ENCODE measurements at regions not wholly inside any gene's neighbourhood (a gene's known extent, or its start where the extent isn't known, plus 50 kb on each side); places are given as distances from the start of the nearest gene placed in this dataset.

GRCh38 chr3:36312351-36312750 lies 68.0 kb upstream of the STAC start:
- intact Hi-C loops (cut with micrococcal nuclease) (no loop called here), dilution Hi-C loops (cut with MboI; ENCODE audit: extremely low pct_ligation_motif_present, low sequenced_read_pairs) (no loop called here)
- TF ChIP-seq GATA2 (IDR thresholded peaks at IDR 0.05; ENCODE audit: insufficient read depth, insufficient read length, low read depth, low read length) (no peak), CTCF (IDR thresholded peaks at IDR 0.05; ENCODE audit: extremely low read depth in 1 of 2, insufficient read depth in 1 of 2, low read depth in 1 of 2, low read length in 2 of 2) (no peak), MAX (IDR thresholded peaks at IDR 0.05; ENCODE audit: insufficient read depth, insufficient read length) (no peak), EZH2 (IDR thresholded peaks at IDR 0.05; ENCODE audit: borderline replicate concordance, low read depth, low read length, severe bottlenecking) (no peak), JUN (IDR thresholded peaks at IDR 0.05; ENCODE audit: borderline replicate concordance, insufficient read depth, insufficient read length, low read depth) (no peak), FOS (IDR thresholded peaks at IDR 0.05; ENCODE audit: borderline replicate concordance, insufficient read depth, low read length) (no peak), MYC (IDR thresholded peaks at IDR 0.05; ENCODE audit: low read depth, low read length) (no peak), POLR2AphosphoS5 (IDR thresholded peaks at IDR 0.05; ENCODE audit: insufficient read depth, low read depth, low read length) (no peak), POLR2A (IDR thresholded peaks at IDR 0.05; ENCODE audit: low read depth, low read length) (no peak)
- Histone ChIP-seq H3K4me1 (ENCODE audit: control insufficient read depth, extremely low read depth, insufficient read depth, low read length) (no peaks in the 10 kb centered on the region), H3K9me1 (replicated peaks; ENCODE audit: control insufficient read depth, extremely low read depth, insufficient read depth, low read length) (no peaks in the 10 kb centered on the region), H2AFZ (ENCODE audit: low read depth, low read length) (no peak overlapping the region), H3K9me3 (replicated peaks; ENCODE audit: control insufficient read depth, insufficient read depth, low read length) (no peaks in the 10 kb centered on the region), H3K27me3 (ENCODE audit: control insufficient read depth in 2 of 2, insufficient read depth in 2 of 2, low read length in 2 of 2) (no peaks in the 10 kb centered on the region), H3K4me2 (ENCODE audit: insufficient read depth, low read length) (no peak overlapping the region), H3K4me3 (replicated peaks in 1 of 3; ENCODE audit: insufficient read depth in 1 of 3, low read depth in 1 of 3, low read length in 3 of 3) (no peak overlapping the region), H3K36me3 (ENCODE audit: control insufficient read depth in 2 of 2, extremely low read depth in 1 of 2, insufficient read depth in 2 of 2, low read length in 2 of 2) (no peaks in the 10 kb centered on the region), H3K79me2 (ENCODE audit: control insufficient read depth, insufficient read depth, low read length) (no peaks in the 10 kb centered on the region), H4K20me1 (replicated peaks; ENCODE audit: control insufficient read depth, extremely low read depth, insufficient read depth, low read length) (no peaks in the 10 kb centered on the region), H3K27ac (ENCODE audit: insufficient read depth, low read depth, low read length) (no peak overlapping the region), H3K9ac (replicated peaks; ENCODE audit: extremely low read depth, insufficient read depth, low read length) (no peak overlapping the region)
- CTCF ChIA-PET = no interaction called here
- DNase-seq (ENCODE audit: low read depth, low spot score) (no peak), FAIRE-seq (no peak)
- POLR2A ChIA-PET = no interaction called here
- BruUV-seq (replicated peaks) = no TSS peak
